A549 (cell line): ENCODE measurements at regions not wholly inside any gene's neighbourhood (a gene's known extent, or its start where the extent isn't known, plus 50 kb on each side); places are given as distances from the start of the nearest gene placed in this dataset.

Experiments used
- CHD2 ChIP-seq: fragments of 150-350 bp; IDR thresholded peaks from 2 replicates; pipeline ENCODE4 v1.6.1; 2014; ENCODE audit warnings: low read length; ENCODE audit not compliant: partially characterized antibody
- CHD4 ChIP-seq: fragments of 200-600 bp; sonication (generic); IDR thresholded peaks from 2 replicates; pipeline ENCODE4 v1.6.1; 2016; ENCODE audit warnings: antibody characterized with exemption, mild to moderate bottlenecking, borderline replicate concordance
- EP300 ChIP-seq, 2 experiments: fragments of >200 bp; sonication (Bioruptor Twin); formaldehyde crosslinking; IDR thresholded peaks; 2 replicates in 1 of 2; 3 replicates in 1 of 2; pipeline ENCODE4 v1.6.1; 2016 to 2017
- JUN ChIP-seq, 2 experiments: fragments of >200 bp; sonication (Bioruptor Twin); formaldehyde crosslinking; IDR thresholded peaks; 2 replicates in 1 of 2; 3 replicates in 1 of 2; pipeline ENCODE4 v1.6.1; 2016 to 2017
- JUNB ChIP-seq: fragments of >200 bp; sonication (Bioruptor Twin); formaldehyde crosslinking; IDR thresholded peaks from 2 replicates; pipeline ENCODE4 v1.6.1; 2016
- POLR2A ChIP-seq: IDR thresholded peaks from 2 replicates; pipeline ENCODE4 v1.6.1; 2012; ENCODE audit warnings: mild to moderate bottlenecking, low read length
- POLR2AphosphoS2 ChIP-seq: conservative IDR thresholded peaks from 2 replicates; pipeline ENCODE4 v1.6.1; 2012; ENCODE audit warnings: low read length, improper control_type of control experiment, inconsistent platforms
- RFX5 ChIP-seq: fragments of 450-650 bp; IDR thresholded peaks from 2 replicates; pipeline ENCODE4 v1.7.1; 2014; ENCODE audit warnings: antibody characterized with exemption, mild to moderate bottlenecking, moderate library complexity
- ZFP36 ChIP-seq: fragments of 450-650 bp; IDR thresholded peaks from 2 replicates; pipeline ENCODE4 v1.6.1; 2014; ENCODE audit warnings: borderline replicate concordance; ENCODE audit not compliant: partially characterized antibody
- TF ChIP-seq, protein P1 (sequence below): fragments of 150-350 bp; IDR thresholded peaks from 2 replicates; pipeline ENCODE4 v1.6.1; 2014; ENCODE audit warnings: low read depth, mild to moderate bottlenecking, low read length
- TF ChIP-seq, protein P2 (sequence below): fragments of >200 bp; sonication (Bioruptor Twin); formaldehyde crosslinking; IDR thresholded peaks from 3 replicates; pipeline ENCODE4 v1.5.1; 2016

DNA sequence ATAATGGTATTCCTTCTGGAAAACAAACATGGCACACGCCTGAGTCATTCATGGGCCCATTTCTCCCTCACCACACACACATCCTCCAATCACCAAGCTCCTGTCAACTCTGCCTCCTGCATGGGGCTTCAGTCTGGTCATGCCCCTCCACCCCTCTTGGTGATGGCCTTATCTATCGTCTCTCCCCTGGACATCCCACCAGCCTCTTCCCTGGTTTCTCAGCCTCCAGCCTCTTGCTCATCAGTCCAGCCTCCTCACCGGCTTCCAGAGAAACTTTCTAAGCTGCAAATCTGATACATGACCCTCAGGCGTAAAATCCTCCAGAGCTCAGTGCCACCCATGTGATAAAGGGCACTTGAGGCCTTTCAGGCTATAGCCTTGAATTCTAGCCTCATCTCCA is 243.9 kb downstream of the FOXD2 start:
- TF ChIP-seq EP300 (IDR thresholded peaks at IDR 0.05) (no peak), JUNB (no peak), POLR2AphosphoS2 (no peak), POLR2A (no peak), CHD4 (no peak), CHD2 (no peak), JUN (IDR thresholded peaks at IDR 0.05) (no peak), ZFP36 (no peak), RFX5 (no peak)
- TF ChIP-seq, protein P1, sequence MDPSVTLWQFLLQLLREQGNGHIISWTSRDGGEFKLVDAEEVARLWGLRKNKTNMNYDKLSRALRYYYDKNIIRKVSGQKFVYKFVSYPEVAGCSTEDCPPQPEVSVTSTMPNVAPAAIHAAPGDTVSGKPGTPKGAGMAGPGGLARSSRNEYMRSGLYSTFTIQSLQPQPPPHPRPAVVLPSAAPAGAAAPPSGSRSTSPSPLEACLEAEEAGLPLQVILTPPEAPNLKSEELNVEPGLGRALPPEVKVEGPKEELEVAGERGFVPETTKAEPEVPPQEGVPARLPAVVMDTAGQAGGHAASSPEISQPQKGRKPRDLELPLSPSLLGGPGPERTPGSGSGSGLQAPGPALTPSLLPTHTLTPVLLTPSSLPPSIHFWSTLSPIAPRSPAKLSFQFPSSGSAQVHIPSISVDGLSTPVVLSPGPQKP, result no peak
- TF ChIP-seq, protein P2, sequence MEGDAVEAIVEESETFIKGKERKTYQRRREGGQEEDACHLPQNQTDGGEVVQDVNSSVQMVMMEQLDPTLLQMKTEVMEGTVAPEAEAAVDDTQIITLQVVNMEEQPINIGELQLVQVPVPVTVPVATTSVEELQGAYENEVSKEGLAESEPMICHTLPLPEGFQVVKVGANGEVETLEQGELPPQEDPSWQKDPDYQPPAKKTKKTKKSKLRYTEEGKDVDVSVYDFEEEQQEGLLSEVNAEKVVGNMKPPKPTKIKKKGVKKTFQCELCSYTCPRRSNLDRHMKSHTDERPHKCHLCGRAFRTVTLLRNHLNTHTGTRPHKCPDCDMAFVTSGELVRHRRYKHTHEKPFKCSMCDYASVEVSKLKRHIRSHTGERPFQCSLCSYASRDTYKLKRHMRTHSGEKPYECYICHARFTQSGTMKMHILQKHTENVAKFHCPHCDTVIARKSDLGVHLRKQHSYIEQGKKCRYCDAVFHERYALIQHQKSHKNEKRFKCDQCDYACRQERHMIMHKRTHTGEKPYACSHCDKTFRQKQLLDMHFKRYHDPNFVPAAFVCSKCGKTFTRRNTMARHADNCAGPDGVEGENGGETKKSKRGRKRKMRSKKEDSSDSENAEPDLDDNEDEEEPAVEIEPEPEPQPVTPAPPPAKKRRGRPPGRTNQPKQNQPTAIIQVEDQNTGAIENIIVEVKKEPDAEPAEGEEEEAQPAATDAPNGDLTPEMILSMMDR, result no peak
